NOMO-1 (cell line): ENCODE measurements at regions not wholly inside any gene's neighbourhood (a gene's known extent, or its start where the extent isn't known, plus 50 kb on each side); places are given as distances from the start of the nearest gene placed in this dataset.
A peak's percentile ranks its signal among the peaks of the same experiment; 100 is the strongest.

Experiments
- DNase-seq, 2 experiments: peaks; one replicate each; lab custom pipeline; 2025; ENCODE audit not compliant: unreplicated experiment in 2 of 2; lab: John Stamatoyannopoulos, UW

DNA sequence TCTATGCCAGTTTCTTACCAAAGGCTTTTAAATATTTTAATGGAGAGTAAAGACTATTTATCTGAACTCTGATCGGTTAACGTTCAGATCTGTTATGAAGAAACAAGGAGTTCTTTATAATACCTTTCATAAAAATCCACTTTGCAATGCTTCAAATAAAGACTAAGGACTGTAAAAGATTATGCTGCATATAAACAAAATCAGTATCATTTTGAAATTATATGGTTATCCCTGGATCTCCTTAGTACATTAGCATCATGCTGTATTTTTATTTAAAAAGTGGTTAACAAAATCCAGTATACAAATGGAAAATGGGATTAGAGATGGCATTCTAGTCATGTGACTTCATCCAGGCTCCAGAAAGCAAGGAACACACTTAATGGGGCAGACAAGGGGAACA, 386.8 kb downstream of the LMO4 start:
- DNase-seq, result no peak

DNA sequence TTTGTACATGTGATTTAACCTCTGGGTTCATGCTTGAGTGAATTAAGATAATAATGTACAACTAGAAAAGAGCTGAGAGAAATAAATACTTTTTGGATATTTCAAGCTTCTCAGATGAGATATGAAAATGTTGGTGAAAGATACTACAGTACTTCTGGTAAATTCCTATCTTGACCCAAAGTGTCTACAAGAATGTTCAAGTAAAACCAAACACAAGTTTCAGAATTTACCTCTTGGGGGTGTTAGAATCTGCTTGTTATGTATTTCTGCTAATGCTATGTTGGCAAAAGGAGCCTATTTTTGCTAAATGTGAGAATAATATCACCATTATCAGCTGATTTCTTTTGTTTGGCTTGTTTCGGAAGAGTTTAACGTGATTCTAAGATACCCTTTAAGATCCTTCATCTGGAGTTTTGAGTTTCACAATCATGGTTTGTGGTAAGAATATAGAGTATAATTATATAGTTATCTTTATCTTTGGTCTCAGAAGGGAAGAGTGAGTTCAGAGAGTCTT, 388.5 kb downstream of the LMO4 start:
- peak; percentile 9 to 43 for DNase-seq

DNA sequence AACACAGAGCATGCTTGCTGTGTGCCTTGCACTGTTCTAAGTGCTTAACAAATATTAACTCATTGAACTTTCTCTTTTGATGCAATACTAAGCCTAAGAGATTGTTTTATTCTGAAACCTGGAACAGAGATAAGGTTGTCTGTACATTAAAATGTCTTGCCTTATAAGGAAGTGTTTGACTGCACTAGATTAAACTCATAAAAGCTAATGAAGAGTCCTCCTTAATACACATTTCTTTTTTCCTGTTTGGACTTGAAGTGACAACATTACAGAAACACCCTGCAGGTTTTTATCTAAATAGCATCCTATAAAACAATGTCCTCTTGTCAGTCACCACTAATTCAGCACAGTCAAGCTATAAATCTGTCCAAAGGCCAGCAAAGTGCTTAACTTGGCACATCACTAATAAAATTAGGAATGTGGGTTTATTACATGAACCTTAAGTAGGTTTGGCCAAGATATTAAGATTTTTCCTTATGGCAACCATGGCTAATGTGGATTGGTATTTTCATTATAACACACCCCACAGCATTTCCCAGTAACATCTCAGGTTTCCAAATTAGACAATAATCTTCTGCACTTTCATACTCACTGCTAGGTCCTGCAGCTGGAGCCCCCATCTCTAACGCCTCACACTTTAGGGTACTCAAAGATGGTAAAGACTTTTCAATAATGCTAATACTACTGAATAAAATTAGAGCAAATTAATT, 389.7 kb downstream of the LMO4 start:
- DNase-seq, result no peak

DNA sequence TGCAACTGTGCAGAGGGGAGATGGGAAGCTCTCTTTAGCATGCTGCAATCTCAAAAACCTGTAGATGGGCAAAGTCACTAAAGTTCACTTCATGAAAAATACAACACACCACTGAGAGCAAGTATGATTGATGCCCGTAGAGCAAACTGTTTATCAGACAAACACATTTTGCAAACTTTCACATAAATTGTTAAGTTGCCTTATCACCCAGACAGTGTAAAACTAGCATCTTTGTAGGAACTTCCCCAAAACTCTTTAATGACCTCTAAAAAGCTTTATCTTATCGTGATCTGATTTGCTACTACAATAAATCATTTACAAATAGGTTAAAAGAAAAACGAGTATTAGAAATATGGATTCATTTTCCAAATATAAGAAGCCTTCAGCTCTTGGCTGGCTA, 391.0 kb downstream of the LMO4 start:
- DNase-seq, result no peak

DNA sequence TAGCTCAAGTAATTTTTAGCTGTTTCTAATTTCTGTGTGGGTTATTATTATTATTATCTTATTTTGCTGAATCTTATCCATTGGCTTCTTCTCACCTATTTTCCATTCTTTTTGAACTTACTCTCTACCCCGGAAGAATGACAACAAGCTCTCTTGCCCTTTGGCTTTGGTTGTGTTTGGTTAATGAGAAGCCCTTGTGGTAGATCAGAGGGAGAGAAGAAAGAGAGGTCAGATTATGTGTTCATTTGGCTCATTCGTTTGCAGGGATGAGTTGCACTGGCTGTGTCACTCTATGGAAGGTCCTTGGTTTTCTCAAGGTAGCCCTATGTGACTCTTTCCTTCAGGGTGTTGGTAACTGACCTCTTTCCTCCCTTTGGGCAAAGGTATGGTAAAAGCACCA, 391.9 kb downstream of the LMO4 start:
- DNase-seq, result no peak

DNA sequence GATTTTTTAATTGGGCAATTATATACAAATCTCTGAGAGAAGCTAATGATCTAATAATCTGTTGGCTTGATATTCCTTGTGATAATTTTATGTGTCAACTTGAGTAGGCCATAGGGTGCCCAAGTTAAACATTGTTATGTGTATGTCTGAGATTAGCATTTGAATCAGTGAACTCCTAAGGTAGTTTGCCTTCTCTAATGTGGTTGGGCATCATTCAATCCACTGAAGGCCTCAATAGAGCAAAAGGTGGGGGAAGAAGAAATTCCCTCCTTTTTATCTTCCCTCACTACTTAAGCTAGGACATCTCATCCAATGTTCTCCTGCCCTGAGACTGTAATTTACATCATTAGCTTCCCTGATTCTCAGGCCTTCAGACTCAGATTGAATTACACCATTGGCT, 394.5 kb downstream of the LMO4 start:
- DNase-seq, result no peak

DNA sequence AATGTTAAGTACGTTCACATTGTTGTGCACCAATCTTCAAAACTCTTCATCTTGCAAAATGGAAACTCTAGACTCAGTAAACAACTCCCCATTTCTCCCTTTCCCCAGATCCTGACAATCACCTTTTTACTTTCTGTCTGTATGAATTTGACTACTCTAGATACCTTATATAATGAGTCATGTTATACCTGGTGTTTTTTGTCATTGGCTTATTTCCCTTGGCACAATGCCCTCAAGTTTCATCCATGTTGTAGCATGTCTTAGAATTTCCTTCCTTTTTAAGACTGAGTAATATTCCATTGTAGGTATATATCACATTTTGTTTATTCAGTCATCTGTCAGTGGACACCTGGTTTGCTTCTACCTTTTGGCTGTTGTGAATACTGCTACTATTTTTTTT, 399.5 kb downstream of the LMO4 start:
- DNase-seq, result no peak

DNA sequence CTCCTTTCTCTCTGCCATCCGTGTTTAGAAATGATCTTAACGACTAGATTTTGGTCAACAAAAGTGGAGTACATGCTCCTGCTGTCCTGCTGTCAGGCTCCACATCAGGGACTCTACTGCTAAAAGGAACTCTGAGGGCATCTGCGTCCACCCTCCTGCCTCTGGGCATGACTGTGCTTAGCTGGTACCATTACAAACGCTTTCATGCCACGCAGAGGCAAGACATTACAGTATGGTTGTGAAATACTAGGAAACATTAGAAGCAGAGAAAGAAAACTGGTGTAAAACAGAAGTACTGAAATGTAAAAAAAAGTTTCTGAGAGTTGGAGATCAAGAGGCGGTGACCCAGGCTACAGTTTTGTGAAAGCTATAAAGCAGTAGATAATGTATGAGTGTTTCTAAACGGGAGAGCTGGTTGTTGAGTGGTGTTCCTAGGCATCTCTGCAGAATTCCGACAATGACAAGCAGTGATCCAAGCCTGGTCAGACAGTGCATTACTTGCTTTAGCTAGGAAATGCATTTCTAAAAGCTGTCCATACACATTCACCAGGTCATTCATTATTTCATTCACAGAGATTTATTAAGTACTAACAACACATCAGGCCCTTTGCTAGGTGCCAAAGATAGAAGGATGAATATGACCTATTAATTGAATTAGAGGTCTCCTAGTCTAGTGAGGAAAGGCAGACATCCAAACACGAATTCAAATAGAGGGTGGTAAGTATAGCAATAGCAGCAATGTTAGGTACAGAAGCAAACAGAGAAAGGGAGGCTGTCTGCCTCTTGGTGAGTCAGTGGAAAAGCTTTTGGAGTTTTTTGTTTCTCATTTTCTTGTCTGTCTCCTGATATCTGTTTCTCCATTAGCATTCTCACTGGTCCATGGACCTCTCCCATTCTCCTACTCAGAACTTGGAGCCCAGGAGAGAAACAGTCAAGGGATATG, 401.9 kb downstream of the LMO4 start:
- DNase-seq, result no peak

DNA sequence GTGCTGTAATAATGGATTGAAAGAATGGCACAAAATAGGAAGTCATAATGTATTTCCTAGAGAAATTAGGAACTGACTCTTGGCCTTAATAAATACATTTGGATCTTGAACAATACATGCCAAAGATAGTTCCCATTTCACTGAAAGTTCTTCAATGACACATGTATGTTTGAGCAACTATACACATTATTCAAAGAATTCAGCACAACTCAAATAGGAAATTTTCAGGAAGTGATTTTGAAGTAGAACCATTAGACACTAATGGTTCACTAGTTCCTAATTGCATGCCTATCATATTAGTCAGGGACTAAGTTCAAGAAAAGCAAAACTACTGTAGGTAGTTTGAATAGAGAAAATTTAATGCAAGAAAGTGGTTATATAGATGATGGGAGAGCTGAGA, 404.7 kb downstream of the LMO4 start:
- DNase-seq, result no peak

DNA sequence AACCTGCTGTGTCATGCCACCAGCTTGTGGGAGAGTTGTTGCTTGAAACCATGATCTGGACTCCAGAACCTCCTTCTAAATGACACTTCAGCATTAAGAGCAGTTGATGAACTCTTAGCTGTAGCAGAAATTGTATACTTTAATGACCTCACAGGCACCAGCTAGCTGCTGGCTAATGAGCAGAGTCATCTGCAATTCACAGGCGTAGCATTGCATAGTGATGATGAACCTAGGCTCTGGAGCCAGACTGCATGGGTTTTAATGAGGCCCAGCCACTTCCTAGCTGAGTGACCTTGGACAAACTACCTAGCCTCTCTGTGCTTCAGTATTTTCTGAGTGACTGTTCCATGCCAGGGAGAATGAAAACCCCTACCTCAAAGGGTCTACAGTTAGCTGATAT, 407.1 kb downstream of the LMO4 start:
- DNase-seq, result no peak

DNA sequence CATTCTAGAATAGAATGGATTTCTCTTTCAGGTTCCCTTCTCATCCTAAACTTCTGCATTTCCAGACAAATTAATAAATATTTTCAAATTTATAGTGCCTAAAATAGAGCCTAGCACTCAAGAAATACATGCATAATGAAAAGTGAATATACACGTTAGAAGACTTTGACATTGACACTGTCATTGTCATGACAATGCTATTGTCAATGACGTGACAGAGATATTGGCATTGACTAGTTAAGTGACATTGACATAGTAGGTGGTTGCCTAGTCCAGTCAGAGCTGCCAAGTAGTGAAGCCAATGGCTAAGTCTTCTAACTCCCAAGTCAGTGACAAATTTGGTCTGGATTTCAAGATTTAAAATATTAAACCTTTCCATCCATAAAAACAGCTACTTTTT, 410.5 kb downstream of the LMO4 start:
- no peak for DNase-seq

DNA sequence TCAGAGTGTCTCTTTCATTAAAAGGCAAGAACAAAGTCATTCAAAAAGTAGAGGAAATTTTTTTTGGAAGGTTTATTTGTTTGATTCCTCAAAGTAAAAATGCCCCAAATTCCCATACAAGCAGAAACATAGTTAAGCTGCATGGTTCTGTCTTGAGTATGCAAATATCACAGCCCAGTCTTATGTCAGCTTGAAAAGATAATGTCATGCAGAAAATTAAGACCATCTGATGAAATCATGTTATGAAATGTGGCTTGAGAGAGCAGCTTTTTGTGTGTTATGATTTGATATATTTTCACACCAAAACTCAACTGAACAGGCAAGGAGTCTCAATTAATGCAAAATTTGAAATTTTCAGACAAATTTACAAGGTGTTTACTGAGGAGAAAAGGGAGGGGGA, 411.0 kb downstream of the LMO4 start:
- DNase-seq, result no peak

DNA sequence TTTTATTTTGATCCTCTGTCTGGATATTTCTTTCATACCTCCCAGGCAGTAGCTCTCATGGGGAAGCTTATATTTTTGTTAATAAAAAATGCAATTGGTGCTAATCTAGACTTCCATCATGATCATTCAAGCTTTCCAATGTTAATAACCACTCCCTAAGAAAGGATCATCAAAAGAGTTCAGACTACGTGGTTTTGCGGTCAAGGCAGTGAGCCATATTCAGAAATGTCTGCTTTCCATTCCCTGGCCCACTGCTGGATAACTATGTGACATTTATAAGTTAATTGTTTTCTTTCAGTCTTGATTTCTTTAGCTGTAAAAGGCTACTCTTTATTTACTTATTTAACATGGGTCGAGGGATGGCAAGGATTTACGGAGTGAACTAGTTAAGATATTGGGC, 414.6 kb downstream of the LMO4 start:
- DNase-seq, result no peak

DNA sequence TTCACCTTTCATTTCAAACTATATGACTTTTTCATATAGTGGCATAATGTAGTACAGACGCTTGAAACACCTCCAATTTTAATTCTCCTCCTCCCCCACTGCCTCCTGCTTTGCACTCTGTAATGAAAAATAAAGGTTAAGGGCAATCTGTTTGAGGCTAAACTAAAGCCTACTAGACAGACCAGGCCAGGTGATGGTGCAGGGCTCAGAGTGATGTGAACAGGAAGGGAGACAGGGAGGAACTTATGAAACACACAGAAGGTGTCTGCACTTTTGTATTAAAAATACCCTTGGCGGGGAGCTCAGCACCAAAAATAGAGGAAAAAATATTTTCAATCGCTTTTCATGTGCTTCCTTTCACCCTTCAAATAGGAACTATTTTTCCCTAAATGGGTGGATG, 415.4 kb downstream of the LMO4 start:
- DNase-seq, result no peak

DNA sequence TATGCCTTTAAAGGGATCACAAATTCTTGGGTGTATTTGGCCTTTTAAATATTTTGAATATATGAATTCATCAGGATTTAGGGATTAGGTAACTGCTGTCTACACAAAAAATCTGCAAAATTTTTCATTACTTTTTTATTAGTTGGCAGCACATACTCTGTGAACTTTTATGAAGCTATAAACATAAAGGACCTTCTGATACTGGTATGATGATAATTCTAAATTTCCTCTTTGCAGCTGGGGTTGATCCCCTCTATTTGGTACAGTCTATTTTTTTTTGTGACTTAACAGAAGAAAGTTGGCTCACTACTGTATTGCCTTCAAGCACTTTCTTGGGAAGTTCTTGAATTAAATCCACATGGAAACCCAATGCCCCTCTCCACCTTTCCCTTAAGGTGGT, 416.1 kb downstream of the LMO4 start:
- DNase-seq, result no peak

DNA sequence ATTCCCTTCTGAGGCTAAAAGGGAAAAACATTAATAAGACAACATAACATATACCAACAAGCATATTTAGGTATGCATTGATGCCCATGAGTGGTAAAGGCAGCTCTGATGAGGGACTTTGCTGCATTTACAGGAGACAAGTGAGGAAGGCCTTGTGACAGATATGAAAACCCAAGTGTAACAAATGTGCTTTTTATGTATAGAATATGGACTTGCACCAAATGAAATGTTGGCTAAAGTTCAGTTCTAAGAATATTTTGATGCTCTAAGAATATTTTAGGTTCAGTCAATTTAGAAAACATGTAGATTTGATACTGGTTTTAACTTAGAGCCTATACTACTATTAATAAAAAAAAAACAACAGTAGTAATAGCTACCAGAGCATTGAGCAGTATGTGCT, 424.7 kb downstream of the LMO4 start:
- DNase-seq, result no peak

DNA sequence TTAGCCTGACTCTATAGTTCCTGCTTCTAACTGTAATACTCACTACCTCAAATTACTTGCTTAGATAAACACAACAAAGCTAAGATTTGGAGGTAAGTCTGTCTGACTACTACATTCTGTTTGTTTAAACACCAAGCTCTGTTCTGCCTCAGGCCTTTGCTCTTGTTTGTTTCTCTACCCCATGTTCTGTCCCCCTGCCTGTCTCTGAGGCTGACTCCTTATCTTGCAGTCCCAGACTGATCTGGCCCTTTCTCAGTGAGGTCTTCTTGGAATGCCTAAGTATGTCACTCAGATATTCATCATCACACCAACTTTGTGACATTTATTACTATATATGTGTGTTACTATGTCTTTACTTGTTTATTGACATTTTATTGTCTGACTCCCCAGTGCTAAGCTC, 425.5 kb downstream of the LMO4 start:
- no peak for DNase-seq

DNA sequence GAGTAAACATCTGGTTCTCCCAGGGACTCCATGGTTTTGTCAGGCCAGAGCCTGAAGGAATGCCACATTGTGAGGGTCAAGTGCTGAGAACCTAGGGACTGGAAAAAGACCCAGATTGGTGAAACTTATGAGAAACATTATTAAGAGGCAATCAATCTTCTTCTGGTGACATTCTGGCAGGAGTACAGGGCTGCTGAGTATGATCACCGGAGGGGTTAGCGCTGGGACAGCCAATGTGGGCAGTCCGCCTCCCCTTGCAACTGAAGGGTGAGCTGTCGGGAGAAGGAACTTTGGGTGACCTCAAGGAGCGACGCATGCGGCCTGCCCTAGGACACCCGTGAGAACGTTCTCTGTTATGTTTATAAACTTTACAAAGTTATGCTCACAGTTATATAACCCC, 429.0 kb downstream of the LMO4 start:
- DNase-seq, result no peak

DNA sequence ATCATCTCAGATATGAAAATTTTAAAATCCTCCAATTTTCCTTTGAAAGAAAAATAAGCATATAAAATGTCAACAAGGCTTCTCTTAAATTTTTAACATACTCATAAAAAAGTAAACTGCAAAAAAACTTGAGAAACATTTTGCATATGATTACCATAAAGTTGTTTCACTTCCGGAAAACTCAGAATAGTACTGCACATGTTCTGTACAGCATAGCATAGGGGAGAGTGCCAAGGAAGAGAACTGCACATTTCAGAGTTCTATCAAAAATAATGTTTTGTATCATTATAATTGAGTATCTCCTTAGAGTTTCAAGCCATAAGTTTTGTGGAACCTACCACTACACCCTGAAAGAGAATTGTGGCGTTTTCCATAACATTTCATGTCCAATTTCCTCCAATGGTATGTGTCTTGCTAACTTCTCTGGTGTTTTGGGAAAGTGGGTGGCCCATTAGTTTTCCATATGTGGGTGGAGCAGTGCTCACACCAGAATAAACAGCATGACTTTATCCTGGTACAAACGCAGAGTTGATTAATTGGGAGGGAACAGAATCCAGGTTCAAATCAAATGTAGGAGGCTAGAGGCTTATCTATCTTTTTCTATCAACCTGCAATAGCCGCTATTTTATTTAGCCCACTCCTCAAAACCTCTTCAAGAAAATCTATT, 430.9 kb downstream of the LMO4 start:
- peak in 1 of 2 experiments; percentile 25 for DNase-seq

DNA sequence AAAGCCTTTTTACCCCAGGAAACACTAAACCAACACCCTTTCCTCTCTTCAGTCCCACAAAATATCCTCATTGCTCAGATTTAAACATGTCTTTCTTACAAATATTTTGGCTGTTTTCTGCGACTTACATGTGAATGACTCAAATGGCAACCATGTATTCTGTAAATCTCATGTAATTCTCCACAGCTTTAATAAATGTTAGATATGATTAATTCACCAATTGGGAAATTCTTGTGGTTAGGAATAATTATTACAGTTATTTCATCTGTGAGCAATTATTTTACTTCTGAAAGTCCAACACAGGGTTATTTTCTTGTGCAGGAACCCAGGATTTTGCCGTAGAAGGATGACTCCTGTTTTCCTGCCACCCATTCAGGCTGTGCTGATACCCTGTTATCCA, 431.5 kb downstream of the LMO4 start:
- DNase-seq, result no peak

DNA sequence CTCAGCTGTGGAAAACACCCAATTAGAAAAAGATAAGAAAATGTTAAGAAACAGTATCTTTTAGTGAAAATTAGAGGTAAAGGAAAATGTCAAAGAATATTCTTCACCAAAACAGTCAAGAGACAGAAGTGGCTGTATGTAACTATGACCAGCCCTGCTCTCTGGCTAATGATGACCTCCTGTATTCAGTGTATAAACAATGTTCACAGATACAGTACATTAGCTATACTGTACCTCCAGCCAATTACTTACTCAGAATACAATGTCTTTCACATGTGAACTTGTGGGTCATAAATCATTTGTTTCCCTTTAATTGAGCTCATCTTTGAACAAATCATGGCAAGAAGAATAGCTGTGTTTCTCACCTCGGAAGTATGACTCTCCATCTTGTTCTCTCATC, 432.0 kb downstream of the LMO4 start:
- DNase-seq, result no peak
